ENCODE measurements at regions not wholly inside any gene's neighbourhood (a gene's known extent, or its start where the extent isn't known, plus 50 kb on each side); places are given as distances from the start of the nearest gene placed in this dataset.
"Not testable (repeated sequence)": the region's sequence is repeated elsewhere in the genome, so short reads cannot be mapped to it uniquely, and the experiment has no call there.

DNA sequence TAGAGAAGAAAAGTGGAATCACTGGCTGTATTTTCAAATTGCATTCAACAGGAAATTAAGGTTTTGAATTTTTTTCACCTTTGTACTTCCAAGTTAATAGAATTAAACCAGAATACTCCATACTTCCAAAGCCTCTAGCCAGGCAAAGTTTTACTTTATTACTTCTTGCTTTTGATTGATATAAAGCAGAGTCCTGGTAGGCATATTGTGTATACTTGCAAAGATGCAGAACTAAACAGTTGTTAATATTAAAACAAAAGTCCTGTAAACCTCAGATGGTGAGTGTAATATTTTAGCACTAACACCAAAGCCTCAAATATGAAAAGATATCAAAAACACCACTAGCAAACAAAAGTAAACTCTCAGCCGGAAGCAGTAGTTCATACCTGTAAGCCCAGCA, 107.2 kb upstream of the C2CD4B start:
- DNase-seq (ENCODE audit: low read depth), result no peak

DNA sequence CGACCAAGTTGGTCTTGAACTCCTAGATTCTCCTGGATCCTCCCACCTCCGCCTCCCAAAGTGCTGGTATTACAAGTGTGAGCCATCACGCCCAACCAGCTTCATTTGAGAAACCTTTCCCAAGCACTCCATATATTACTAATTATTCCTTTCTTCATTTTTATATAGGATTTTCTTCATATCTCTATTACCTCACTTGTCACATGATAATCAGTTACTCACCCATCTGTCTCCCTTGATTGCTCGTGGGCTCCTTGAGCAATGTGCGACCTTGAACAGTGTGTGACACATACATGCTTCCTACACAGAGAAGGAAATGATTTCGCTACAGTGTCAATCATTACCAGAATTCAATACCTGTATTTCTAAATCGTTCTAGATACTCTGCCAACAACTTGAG, 110.7 kb upstream of the C2CD4B start:
- DNase-seq (ENCODE audit: low read depth), result no peak

DNA sequence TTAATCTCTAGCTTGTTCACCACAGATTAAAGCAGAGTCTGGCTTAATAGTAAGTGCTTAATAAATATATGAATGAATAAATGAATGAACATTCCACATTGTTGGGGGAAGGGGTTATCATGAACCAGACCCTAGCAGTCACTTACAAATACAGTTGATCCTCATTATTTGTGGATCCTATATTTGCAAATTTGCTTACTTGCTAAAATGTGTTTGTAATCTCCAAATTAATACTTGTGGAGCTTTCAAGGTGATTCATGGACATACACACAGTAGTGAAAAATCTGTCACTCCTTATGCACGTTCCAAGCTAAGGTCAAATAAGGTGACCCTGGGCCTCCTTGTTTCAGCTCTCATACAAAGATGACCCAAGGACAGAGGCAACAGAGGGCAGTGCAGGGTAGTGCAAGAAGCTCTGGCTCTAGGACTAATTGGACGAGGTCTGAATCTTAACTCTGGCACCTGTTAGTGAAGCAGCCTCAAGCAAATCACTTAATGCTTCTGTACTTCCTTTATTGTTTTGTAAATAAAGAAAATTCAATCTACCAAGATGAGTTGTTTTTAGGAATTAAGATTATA, 112.8 kb upstream of the C2CD4B start:
- DNase-seq (ENCODE audit: low read depth), result no peak

DNA sequence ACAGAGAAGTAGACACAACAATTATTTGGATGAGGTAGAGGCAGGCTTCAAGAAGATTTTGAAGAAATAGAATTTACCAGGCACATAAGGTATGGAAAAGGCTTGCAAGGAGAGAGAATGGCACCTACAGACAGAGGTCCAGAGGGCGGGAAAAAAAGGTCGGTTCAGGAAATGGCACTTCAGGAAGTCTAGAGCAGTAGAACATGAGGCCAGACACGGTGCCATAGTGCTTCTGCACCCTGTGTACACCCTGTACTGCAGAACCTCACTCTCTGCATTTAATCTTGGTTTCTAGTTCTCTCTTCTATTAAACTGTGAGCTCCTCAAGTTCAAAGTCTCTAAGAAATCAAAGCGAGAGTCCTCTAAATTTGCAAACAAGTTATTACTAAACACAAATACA, 113.4 kb upstream of the C2CD4B start:
- DNase-seq (ENCODE audit: low read depth), result no peak

DNA sequence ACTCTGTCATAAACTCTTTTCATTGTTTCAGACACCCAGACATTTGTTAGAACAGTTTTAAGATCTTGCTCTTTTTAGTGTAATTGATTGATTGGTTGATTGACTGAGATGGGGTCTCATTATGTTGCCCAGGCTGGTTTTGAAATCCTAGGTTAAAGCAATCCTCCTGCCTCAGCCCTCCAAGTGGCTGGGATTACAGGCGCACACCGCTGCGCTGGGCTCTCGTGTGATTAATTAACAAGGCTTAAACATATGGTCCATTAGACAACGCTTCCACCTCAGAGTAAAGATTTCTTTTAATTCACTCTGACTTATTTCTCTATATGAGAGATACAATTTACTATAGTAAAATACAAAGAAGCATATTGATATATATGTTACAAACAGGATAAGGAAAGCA, 114.0 kb upstream of the C2CD4B start:
- DNase-seq (ENCODE audit: low read depth), result no peak

DNA sequence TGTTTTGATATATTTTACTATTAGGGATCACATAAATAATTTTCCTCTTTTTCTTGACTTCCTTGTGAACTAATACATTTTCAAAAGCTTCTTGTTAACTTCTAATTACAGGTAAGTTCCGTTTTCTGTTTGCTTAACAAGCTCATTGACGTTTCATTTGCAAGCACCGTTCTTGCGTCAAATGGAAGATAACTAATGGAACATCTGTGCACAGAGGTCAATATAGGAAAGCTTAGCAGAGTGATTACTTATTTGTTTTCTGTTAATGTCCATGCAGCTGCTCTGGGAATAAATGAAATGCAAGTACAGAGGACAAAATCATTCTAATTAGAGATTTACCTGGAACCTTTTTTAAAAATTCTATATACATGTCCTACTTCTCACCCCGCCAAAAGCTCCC, 115.5 kb upstream of the C2CD4B start:
- DNase-seq (ENCODE audit: low read depth), result no peak

DNA sequence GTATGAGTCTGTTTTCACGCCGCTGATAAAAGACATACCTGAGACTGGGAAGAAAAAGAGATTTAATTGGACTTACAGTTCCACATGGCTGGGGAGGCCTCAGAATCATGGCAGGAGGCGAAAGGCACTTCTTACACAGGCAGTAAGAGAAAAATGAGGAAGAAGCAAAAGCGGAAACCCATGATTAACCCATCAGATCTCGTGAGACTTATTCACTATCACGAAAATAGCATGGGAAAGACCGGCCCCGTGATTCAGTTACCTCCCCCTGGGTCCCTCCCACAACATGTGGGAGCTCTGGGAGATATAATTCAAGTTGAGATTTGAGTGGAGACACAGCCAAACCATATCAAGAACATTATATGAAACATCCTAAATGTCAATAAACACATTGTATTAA, 116.7 kb upstream of the C2CD4B start:
- DNase-seq (ENCODE audit: low read depth), result not testable (repeated sequence)

DNA sequence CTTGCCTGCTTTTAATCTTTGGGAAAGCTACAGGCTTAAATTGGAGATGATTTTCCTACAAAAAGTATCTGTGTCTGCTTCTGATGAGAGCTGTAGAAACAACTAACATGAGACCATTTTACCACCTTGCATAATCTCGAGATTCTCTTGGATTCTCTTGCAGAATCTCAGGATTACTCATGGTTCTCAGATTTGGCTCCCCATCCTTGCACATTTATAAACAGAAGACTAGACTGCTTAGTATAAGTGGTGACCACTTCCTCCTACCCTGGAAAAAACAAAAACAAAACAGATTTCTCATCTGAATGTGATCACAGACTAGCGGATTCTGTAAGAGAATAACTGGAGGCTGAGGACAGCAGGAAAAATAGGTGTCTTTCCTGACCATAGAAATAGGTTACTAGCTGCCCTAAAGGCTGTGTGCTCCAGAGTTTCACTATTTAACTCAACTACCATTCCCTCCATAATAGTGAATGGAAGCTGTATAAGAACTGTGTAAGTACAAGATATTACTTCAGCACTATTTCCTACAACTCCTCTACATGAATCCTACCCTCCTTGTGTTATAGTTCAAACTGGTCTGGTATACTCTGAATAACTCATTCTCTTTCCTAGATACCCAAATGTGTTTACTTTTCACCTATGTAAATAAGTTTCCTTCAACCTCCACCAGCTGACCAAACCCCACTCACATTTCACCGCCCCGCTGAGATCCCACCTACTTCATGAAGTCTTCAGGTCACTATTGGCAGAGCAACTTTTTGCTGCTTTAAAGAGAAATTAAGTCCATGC, 122.2 kb upstream of the C2CD4B start:
- DNase-seq (ENCODE audit: low read depth), result no peak

DNA sequence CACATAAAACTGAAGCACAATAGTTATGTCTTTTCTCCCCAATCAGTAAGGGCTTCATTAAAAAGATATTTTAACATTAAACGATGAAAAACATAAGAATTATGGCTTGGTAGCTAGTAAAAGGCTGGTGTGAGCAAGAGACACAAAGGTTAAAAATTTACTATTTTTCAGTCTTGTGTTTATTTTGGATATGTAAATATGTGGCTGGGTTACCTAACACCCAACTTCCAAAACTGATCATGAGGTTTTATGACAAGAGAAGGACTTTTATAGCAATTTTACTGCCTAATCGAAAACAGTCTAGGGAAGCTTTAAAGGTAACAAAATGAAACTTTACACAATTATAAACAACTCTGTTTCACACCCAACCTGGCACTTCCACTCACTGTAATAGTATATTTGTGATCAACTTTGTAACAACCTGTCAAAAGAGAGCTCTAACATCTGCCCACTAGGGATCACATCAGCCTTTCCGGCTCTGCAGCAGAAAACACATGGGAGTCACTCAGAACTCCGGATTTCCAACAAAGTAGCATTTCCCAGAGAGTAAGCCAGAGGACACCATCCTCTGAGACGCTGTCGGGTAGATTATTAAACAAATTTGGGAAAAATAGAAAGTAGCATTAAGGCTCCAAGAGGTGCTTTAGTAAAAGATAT, 123.4 kb upstream of the C2CD4B start:
- DNase-seq (ENCODE audit: low read depth), result no peak

DNA sequence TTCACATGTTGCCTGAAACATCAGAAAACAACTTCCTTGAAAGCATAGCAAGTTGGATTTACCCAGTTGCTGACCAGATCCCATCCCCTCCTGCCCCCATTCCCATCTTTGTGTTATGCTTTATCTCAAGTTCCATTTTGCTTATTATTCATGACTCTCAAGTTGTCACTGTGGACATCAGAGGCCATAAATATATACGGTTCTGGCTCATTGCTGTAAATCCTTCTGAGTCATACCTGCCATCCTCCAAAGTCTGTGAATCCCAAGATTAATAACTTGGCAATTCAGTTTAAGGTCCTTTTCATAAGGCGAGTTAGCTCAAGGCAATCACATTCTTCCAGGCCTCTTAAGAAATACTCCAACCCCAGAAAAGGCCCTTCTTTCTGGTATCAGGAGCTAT, 126.2 kb upstream of the C2CD4B start:
- DNase-seq (ENCODE audit: low read depth), result no peak

DNA sequence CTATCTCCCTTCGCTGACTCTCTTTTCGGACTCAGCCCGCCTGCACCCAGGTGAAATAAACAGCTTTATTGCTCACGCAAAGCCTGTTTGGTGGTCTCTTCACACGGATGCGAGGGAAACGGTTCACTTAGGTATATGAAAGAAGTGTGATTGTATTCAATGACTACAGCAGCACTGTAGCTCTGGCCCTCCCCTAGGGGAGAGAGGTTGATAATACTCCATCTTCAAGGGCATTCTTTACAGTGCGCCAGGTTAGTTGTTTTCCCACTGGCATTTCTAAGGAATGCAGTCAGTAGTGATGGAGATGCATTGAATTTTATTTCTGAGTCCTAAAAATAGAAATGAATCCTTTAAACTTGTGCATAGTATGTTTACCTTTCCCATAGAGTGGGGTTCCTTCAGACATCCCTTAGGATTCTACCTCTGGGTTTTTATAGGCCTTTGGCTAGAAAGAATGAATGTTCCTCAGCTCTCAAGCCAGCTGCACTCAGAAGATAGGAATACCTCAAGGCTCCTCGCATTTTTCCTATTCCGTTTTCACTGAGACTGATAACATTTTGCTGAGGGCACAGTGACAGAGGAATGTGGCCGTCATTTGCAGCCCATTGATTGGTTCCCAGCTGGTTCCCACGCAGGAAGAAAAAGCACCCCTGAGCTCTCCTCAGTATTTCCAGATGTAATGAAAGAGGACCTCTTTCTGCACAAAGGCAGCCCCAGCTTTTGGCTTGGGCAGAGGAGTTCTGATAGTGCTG, 131.8 kb upstream of the C2CD4B start:
- no peak for DNase-seq (ENCODE audit: low read depth)

DNA sequence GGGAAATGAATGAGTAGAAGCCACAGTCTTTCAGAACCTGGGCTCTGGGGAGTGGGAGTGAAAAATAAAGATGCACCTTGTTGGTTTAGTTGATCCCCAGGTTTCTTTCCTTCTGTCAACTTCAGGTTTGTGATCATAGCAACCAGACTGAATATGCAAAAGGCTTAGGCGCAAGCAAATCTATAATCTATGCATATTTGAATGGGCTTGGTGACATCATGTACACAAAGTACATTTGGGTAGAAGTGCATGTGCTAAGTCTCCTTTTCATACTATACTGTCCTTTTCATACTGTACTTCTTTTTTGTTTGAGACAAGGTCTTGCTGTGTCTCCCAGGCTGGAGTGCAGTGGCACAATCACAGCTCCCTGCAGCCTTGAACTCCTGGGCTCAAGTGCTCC, 132.4 kb upstream of the C2CD4B start:
- DNase-seq (ENCODE audit: low read depth), result no peak

DNA sequence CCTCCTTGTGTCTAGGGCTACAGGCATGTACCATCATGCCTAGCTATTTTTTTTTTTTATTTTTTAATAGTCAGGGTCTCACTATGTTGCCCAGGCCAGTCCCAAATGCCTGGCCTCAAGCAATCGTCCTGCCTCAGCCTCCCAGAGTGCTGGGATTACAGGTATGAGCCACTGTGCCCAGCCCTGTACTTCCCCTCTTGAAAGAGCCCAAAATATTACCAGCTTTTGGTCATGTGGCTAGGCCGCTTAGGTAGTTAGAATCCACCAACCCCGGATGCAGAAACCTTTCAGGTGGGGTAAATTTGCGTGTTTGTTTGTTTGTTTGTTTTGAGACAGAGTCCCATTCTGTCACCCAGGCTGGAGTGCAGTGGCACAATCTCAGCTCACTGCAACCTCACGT, 132.8 kb upstream of the C2CD4B start:
- DNase-seq (ENCODE audit: low read depth), result no peak

DNA sequence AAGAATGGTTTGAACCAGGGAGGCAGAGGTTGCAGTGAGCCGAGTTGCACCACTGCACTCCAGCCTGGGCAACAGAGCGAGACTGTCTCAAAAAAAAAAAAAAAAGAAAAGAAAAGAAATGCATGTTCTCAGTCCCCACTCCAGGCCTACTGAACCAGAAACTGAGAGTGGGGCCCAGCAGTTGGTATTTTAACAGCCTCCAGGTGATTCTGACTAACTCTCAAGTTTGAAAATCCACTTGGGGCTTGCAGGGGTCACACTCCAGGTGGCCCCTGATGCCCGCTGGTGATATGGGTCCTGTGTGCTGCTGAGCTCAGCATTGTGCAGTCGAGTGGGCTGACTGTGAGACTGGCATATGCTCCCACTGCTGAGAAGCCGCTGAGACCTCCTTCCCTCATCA, 133.7 kb upstream of the C2CD4B start:
- DNase-seq (ENCODE audit: low read depth), result no peak

DNA sequence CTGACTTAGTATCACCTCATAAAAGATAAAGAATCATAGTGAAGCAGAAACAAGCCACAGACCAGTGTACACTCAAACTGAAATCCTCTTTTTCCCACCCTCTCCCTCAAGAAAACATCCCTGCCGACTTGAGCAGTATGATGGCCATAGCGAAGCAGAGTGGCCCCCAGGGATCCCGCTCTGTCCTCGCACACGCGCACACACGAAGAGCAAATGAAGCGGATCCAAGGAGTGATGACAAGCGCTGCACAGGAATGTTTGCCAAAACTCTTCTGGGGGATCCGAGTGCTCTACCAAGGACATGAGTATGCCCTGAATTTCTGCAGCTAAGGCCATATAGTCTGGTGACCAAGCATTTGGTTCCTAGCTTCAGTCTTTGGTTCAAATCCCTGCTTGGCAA, 134.5 kb upstream of the C2CD4B start:
- no peak for DNase-seq (ENCODE audit: low read depth)

DNA sequence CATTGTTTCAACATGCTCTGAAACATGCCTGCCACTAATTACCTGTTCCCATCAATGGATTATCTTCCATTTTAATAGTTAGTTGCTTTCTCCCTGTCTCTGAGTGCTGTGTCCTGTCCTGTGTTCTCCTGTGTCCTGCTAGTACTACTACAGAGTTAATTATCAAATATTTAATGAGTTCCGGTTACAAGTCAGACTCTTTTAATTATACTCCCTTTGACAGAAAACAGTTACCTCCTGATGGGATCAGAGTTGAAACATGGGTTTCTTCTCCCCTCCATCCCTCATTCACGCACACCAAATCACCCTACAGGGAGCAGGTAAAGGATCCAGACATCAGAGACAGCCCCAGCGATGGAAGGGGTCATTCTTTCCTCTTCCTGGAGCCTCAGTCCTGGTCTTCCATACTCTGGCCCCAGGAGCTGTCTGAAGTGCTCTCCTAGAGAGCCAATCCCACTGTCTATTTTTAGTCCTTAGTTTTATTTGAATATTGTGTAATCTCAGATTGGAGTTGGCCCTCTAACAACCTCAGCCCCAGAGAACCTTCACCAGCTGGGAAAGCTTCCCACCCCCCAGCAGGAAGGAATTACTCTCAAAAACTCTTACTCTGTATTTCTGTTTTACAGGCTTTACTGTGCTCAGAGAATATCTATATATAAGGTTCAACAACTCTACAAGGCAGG, 137.0 kb upstream of the C2CD4B start:
- no peak for DNase-seq (ENCODE audit: low read depth)

DNA sequence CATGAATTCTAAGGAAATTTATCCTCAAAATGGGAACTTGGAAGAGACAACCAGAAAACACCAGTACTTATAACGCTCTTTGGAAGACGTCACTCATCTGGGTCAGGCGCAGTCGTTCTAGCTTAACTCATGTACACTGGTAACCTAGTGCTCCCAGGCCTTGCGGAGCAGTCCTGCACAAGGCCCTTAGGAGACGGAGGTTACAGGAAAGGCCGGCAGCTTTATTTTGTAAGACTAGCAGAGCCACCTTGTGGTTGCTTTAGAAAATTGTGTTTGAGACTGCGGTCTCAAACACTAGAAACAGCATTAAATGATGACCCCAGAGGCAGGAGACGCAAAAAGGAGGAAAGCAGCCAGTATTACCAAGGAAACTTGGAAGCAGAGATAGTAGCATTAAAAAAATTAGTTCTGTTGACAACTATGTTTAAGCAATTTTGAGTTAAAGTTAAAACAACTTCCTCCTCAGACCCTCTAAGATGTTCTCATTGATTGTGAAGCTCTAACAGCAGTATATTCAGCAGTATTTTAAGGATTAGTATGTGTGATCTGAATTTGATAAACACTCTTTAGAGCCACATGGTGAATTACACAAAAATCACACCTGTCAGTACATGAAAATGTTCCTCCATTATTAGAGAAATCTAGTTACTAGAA, 141.9 kb upstream of the C2CD4B start:
- DNase-seq (ENCODE audit: low read depth), result no peak

DNA sequence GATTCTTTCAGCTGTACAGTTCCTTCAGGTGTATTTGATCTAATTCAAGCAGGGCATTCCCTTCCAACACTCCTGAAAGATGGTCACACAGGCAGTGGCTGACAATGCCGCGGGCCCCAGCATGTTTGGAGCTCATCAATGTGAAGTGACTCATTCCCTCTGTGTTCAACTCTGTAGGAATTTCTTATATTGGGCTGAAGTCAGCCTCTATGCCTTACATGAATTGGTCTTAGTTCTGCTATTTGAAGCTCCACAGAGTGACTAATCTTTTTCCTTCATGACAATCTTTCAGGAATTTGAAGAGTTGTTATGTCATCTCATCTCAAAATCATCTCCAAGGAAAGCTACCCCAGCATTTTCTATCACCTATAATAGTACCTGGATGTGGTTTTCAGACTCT, 142.5 kb upstream of the C2CD4B start:
- DNase-seq (ENCODE audit: low read depth), result no peak

DNA sequence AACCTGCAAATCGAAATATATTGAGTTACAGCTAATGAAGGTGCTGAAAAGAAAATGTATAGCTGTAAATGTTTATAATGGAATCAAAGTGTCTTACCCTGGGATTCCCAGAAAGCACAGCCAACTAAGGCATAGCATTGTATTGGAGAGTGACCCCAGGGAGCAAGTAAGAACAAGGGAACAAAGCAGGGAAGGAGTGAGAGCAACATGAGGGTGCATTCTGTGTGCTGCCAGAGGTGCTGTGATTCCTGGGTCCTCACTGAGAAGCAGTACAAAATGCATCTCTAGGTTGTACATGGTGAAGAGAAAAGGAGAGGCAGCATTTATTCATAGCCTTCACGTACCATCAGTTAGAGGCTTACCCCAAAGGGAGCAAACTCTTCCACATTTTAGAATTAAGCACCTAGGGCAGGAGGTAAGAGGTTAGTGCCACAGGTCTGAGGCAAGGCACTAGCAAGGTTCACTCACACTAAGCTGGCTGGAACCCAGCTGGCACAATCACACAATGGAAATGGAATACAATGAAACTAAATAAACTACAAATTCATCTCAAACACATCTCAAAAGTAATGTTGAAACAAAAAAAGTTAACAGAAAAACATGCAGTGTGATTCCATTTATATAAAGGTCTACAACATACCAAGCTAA, 151.5 kb upstream of the C2CD4B start:
- DNase-seq (ENCODE audit: low read depth), result no peak

DNA sequence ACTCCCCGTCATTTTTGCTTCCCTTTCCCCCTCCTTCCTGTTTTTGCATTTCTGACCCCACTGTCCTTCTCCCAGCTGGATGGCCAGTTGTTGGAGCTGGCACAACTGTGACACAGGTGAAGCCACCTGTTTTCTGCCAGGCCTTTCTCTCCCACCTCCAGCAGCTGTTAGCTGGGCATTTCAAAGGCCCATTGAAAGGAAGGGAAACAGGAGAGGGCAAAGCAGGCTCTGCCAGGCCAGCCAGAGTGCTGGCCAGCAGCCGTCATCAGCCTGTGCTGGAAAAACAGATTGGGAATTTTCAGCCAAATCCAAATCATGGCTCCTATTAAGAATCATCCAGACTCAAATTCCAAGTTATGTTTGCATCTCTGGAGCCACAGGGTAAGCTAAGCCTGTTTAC, 155.2 kb upstream of the C2CD4B start:
- no peak for DNase-seq (ENCODE audit: low read depth)

DNA sequence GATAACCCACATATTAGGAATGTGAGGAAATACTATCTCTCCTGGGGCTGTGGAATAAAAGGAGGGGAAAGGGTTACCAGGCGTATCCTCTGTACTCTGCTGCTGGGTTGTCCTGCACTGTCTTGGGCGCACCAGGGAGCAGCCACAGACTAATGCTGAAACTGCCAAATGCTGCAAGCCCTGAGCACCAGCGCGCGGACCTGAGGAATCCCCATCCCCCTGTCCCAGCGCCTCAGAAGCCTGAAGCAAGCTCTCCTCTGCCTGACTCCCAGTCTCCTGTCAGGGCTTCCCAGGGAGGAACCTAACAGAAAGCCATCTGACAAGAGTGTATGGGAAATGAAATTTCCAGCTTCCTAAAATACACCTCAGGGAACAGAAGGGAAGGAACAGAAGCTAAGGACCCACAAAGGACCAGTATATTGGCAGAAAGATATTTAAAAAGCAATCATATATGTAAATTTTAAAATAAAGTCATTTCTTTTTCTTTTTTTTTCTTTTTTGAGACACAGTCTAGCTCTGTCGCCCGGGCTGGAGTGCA, 158.3 kb upstream of the C2CD4B start:
- DNase-seq (ENCODE audit: low read depth), result no peak
